K562 (cell line): ENCODE measurements at regions not wholly inside any gene's neighbourhood (a gene's known extent, or its start where the extent isn't known, plus 50 kb on each side); places are given as distances from the start of the nearest gene placed in this dataset.

Experiments
- ATAC-seq: fragments of 200-7000 bp; cut with Tn5 transposase; 3 replicates; pipeline ENCODE4 v1.9.1; 2020; ENCODE audit warnings: moderate library complexity
- BruUV-seq: library from RNA; stranded (reverse); fragments of 400-500 nt; replicated peaks from 2 replicates; lab custom pipeline; 2021; lab: Mats Ljungman, UMichigan
- CTCF ChIA-PET: fragments of 300-600 bp; formaldehyde crosslinking; extraction: SDS; loops from one replicate; lab custom pipeline; 2021; ENCODE audit warnings: low intra/inter-chr PET ratio; lab: Yijun Ruan, JAX
- POLR2A ChIA-PET: fragments of 300-600, 350-650 bp; sonication (Branson Sonifier 250); formaldehyde crosslinking; extraction: SDS; loops from one replicate; lab custom pipeline; 2021; ENCODE audit warnings: antibody characterized with exemption, inconsistent platforms; lab: Yijun Ruan, JAX
- DNase-seq, 4 experiments: peaks; one replicate each; pipeline versions ENCODE4 v3.0.0 to v3.0.0-alpha.2; 2011 to 2018; ENCODE audit warnings: low spot score in 3 of 4, mixed read lengths in 3 of 4; ENCODE audit errors: extremely low read depth in 1 of 4
- FAIRE-seq: peaks from 2 replicates; lab custom pipeline; 2011; peaks lifted over from hg19 to GRCh38; lab: Jason Lieb, UNC
- H2AFZ ChIP-seq: 2 replicates; pipeline ENCODE4 v1.6.0; 2011; ENCODE audit warnings: low read depth, low read length, control low read depth, inconsistent platforms
- H3K27ac ChIP-seq: fragments of 200-600 bp; 3 replicates; pipeline ENCODE4 v1.8.0; 2011; ENCODE audit warnings: low read depth, mild to moderate bottlenecking, control low read depth, inconsistent platforms, low read length, moderate library complexity, mixed read lengths; ENCODE audit errors: extremely low read depth
- H3K27me3 ChIP-seq, 2 experiments: fragments of 300-600 bp in 1 of 2; 2 replicates in 1 of 2; 3 replicates in 1 of 2; pipeline versions ENCODE4 v1.6.0 to v1.8.0; 2011; ENCODE audit warnings: inconsistent platforms in 2 of 2, low read length in 2 of 2, mild to moderate bottlenecking in 1 of 2, mixed read lengths in 1 of 2, moderate library complexity in 1 of 2; ENCODE audit not compliant: control insufficient read depth in 2 of 2, insufficient read depth in 2 of 2
- H3K36me3 ChIP-seq: fragments of 300-600 bp; 3 replicates; pipeline ENCODE4 v1.8.0; 2011; ENCODE audit warnings: mild to moderate bottlenecking, low read length, inconsistent platforms; ENCODE audit not compliant: control insufficient read depth, insufficient read depth
- H3K4me1 ChIP-seq, 2 experiments: fragments of 200-600 bp in 1 of 2; replicated peaks in 1 of 2; 2 replicates in 1 of 2; 3 replicates in 1 of 2; pipeline versions ENCODE4 v1.5.1 to v1.8.0; 2011; ENCODE audit warnings: inconsistent platforms in 2 of 2, low read length in 2 of 2, mild to moderate bottlenecking in 1 of 2, mixed read lengths in 1 of 2, moderate library complexity in 1 of 2; ENCODE audit not compliant: control insufficient read depth in 2 of 2, insufficient read depth in 2 of 2
- H3K4me2 ChIP-seq: 2 replicates; pipeline ENCODE4 v1.6.1; 2011; ENCODE audit warnings: low read length, control low read depth, inconsistent platforms, mixed read lengths; ENCODE audit not compliant: insufficient read depth
- H3K4me3 ChIP-seq: fragments of 200-600 bp; sonication (generic), shearing (Covaris generic); 2 replicates; pipeline ENCODE4 v1.5.1; 2016; ENCODE audit warnings: control low read depth, inconsistent platforms
- H3K79me2 ChIP-seq: fragments of 200-600 bp; 3 replicates; pipeline ENCODE4 v1.8.0; 2011; ENCODE audit warnings: low read length, inconsistent platforms; ENCODE audit not compliant: control insufficient read depth, insufficient read depth
- H3K9ac ChIP-seq, 2 experiments: 2 replicates each; pipeline versions ENCODE4 v1.6.0 to v1.6.1; 2011; ENCODE audit warnings: low read depth in 2 of 2, low read length in 2 of 2, control low read depth in 1 of 2, inconsistent platforms in 1 of 2, mild to moderate bottlenecking in 1 of 2, mixed read lengths in 1 of 2; ENCODE audit not compliant: insufficient read depth in 1 of 2
- H3K9me1 ChIP-seq: one replicate; pipeline ENCODE4 v1.6.0; 2011; ENCODE audit warnings: inconsistent platforms, mild to moderate bottlenecking, low read length, moderate library complexity; ENCODE audit not compliant: control insufficient read depth, insufficient read depth
- H3K9me3 ChIP-seq: replicated peaks from 2 replicates; pipeline ENCODE4 v1.5.1; 2011; ENCODE audit warnings: low read depth, low read length, inconsistent platforms; ENCODE audit not compliant: control insufficient read depth, insufficient read depth
- H4K20me1 ChIP-seq: replicated peaks from 2 replicates; pipeline ENCODE4 v1.6.1; 2011; ENCODE audit warnings: low read length, inconsistent platforms, mixed read lengths; ENCODE audit not compliant: control insufficient read depth, insufficient read depth
- TEAD2 ChIP-seq: fragments of 450-650 bp; IDR thresholded peaks from 2 replicates; pipeline ENCODE4 v1.6.1; 2016; ENCODE audit warnings: missing genetic modification characterization, control low read depth, missing compliant biosample characterization
- U2AF2 ChIP-seq: fragments of 200-400 bp; formaldehyde crosslinking; optimal IDR thresholded peaks from 2 replicates; pipeline ENCODE3; 2017; ENCODE audit warnings: low read depth, mild to moderate bottlenecking, low read length
- ZBTB1 ChIP-seq: sonication (generic); formaldehyde crosslinking; IDR thresholded peaks from 2 replicates; pipeline ENCODE4 v1.8.1; 2023; ENCODE audit warnings: missing genetic modification reagents, low read depth, mild to moderate bottlenecking, borderline replicate concordance
- ZNF232 ChIP-seq: sonication (generic); formaldehyde crosslinking; IDR thresholded peaks from 2 replicates; pipeline ENCODE4 v1.8.0; 2022; ENCODE audit warnings: mild to moderate bottlenecking, missing genetic modification reagents
- ZNF444 ChIP-seq: fragments of 250-450 bp; sonication (Bioruptor Pico); IDR thresholded peaks from 2 replicates; pipeline ENCODE4 v1.4.0; 2020; ENCODE audit warnings: mild to moderate bottlenecking, moderate library complexity
- WGBS: fragments of 100-300 bp; shearing (Covaris generic); methylation state at CpG from one replicate; pipeline ENCODE4 v1.1.6; 2016; ENCODE audit warnings: low coverage, mixed read lengths; ENCODE audit not compliant: insufficient coverage; ENCODE audit errors: missing lambda C conversion rate; 5-methylcytosine and 5-hydroxymethylcytosine counted together
- in situ Hi-C: fragments of 300-500 bp; cut with MboI; formaldehyde crosslinking; loops from 4 replicates; pipeline ENCODE4 v1.15.0; 2018; ENCODE audit warnings: inconsistent platforms, mixed read lengths
- intact Hi-C: fragments of 100-400 bp; cut with micrococcal nuclease; formaldehyde crosslinking; loops from 2 replicates; pipeline ENCODE4 v1.14.2; 2022

DNA sequence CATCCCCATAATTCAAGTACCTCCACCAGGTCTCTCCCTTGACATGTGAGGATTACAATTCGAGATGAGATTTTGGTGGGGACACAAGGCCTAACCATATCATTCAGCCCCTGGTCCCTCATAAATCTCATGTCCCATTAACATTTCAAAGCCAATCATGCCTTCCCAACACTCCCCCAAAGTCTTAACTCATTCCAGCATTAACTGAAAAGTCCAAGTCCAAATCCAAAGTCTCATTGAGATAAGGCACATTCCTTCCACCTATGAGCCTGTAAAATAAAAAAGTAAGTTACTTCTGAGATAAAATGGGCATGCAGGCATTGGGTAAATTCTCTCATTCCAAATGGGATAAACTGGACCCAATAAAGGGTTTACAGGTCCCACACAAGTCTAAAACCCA lies 849.7 kb downstream of the BCL11A start:
- Histone ChIP-seq H3K27ac (no peak overlapping the region), H3K79me2 (no peaks in the 10 kb centered on the region), H3K36me3 (no peaks in the 10 kb centered on the region), H3K4me1 (no peaks in the 10 kb centered on the region), H4K20me1 (no peaks in the 10 kb centered on the region), H3K27me3 (no peaks in the 10 kb centered on the region), H3K9ac (no peak overlapping the region), H3K4me3 (no peak overlapping the region), H2AFZ (no peak overlapping the region), H3K9me1 (no peaks in the 10 kb centered on the region), H3K9me3 (no peaks in the 10 kb centered on the region), H3K4me2 (no peak overlapping the region)
- TF ChIP-seq ZBTB1 (no peak), U2AF2 (no peak), ZNF232 (CRISPR knock-in tag) (no peak), TEAD2 (tag) (no peak)
- 0% methylated on average over 1 of the region's 1 CpG for WGBS
- ChIA-PET CTCF (no interaction called here), POLR2A (no interaction called here)
- FAIRE-seq (no peak), ATAC-seq (no peak), DNase-seq (no peak)
- intact Hi-C loops: no loop called here
- in situ Hi-C loops: no loop called here
- no TSS peak for BruUV-seq

- no TSS peak for BruUV-seq
These were observed 851.4 kb downstream of the BCL11A start for GRCh38 chr2:59702026-59702425.

More at GRCh38 chr2:59702026-59702425, 851.4 kb downstream of the BCL11A start:
- no peak overlapping the region for H2AFZ ChIP-seq
- no peak overlapping the region for H3K4me2 ChIP-seq
- no peaks in the 10 kb centered on the region for H3K4me1 ChIP-seq
- ATAC-seq (no peak), DNase-seq (no peak), FAIRE-seq (no peak)
- no peaks in the 10 kb centered on the region for H3K27me3 ChIP-seq
- in situ Hi-C loops: no loop called here
- POLR2A ChIA-PET: no interaction called here
- H3K9me1 ChIP-seq: no peaks in the 10 kb centered on the region
- H3K27ac ChIP-seq: no peak overlapping the region
- no peaks in the 10 kb centered on the region for H3K79me2 ChIP-seq
- H3K4me3 ChIP-seq: no peak overlapping the region
- H3K36me3 ChIP-seq: no peaks in the 10 kb centered on the region
- no peak for TF ChIP-seq ZNF444 (CRISPR knock-in tag)
- CTCF ChIA-PET: no interaction called here
- H3K9me3 ChIP-seq: no peaks in the 10 kb centered on the region
- H4K20me1 ChIP-seq: no peaks in the 10 kb centered on the region
- intact Hi-C loops: no loop called here
- 0% methylated on average over 1 of the region's 1 CpG for WGBS
- H3K9ac ChIP-seq: no peak overlapping the region
